ENCODE measurements at regions not wholly inside any gene's neighbourhood (a gene's known extent, or its start where the extent isn't known, plus 50 kb on each side); places are given as distances from the start of the nearest gene placed in this dataset.

DNA sequence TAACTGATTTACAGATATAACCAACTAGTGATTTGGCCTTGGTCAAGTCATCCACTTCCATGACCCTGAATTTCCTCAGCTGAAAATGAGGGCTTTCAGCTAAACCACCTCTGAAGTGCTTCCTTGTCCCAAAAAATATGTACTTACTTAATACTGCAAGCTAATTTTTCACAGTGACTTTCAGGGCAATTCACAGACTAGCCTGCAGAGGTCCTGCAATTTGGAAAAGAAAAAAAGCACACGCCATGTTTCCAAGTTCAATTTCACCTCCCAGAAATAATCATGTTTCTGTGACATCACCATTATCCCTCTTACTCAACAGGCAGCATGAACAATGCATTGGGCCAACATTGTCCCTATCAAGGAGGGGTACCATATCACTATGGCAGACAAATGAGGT lies 218.2 kb downstream of the SHOX2 start:
- Histone ChIP-seq H2BK12ac (ENCODE audit: low read depth, low read length) (no peak overlapping the region), H3K4me2 (ENCODE audit: insufficient read depth in 1 of 2, low read depth in 2 of 2, low read length in 2 of 2) (no peak overlapping the region), H3K9me3 (ENCODE audit: insufficient read depth in 2 of 2, low read depth in 1 of 2, low read length in 1 of 2) (no peaks in the 10 kb centered on the region), H3K27me3 (replicated peaks in 1 of 4; ENCODE audit: control insufficient read depth in 3 of 4, extremely low read depth in 1 of 4, insufficient read depth in 3 of 4, low read length in 3 of 4) (no peaks in the 10 kb centered on the region), H4K91ac (replicated peaks; ENCODE audit: insufficient read length, low read length) (no peak overlapping the region), H2BK5ac (ENCODE audit: low read depth, low read length) (no peak overlapping the region), H3K79me1 (ENCODE audit: low read depth, low read length) (no peaks in the 10 kb centered on the region), H4K5ac (ENCODE audit: insufficient read length, low read depth, low read length) (no peak overlapping the region), H3K4me3 (ENCODE audit: extremely low read depth in 1 of 4, insufficient read depth in 2 of 4, low read depth in 3 of 4, low read length in 4 of 4) (no peak overlapping the region), H3K14ac (ENCODE audit: insufficient read length) (no peak overlapping the region), H2BK120ac (replicated peaks; ENCODE audit: low read depth, low read length) (no peak overlapping the region), H3K9ac (replicated peaks in 1 of 4; ENCODE audit: extremely low read depth in 1 of 4, low read depth in 3 of 4, low read length in 3 of 4) (no peak overlapping the region), H3K23me2 (ENCODE audit: low read depth, low read length) (no peaks in the 10 kb centered on the region), H3K27ac (ENCODE audit: low read depth, low read length) (no peak overlapping the region), H2AFZ (ENCODE audit: low read length) (no peak overlapping the region), H3K23ac (ENCODE audit: insufficient read length) (no peak overlapping the region), H2BK20ac (ENCODE audit: low read length) (no peak overlapping the region), H3K56ac (replicated peaks; ENCODE audit: insufficient read length, low read depth, low read length) (no peak overlapping the region), H3K18ac (ENCODE audit: extremely low read depth, low read length) (no peak overlapping the region), H3K4me1 (replicated peaks in 1 of 4; ENCODE audit: control insufficient read depth in 3 of 4, insufficient read depth in 4 of 4, low read length in 3 of 4) (no peaks in the 10 kb centered on the region), H3K36me3 (ENCODE audit: control insufficient read depth in 2 of 4, insufficient read depth in 4 of 4, low read length in 3 of 4) (no peaks in the 10 kb centered on the region), H2BK15ac (ENCODE audit: low read length) (no peak overlapping the region), H3K4ac (replicated peaks; ENCODE audit: insufficient read length, low read depth, low read length) (no peak overlapping the region), H2AK5ac (ENCODE audit: low read depth, low read length) (no peak overlapping the region), H4K20me1 (replicated peaks in 1 of 2; ENCODE audit: control insufficient read depth in 1 of 2, insufficient read depth in 2 of 2, low read length in 2 of 2) (no peaks in the 10 kb centered on the region), H3K79me2 (ENCODE audit: control insufficient read depth in 1 of 2, insufficient read depth in 2 of 2, low read length in 2 of 2) (no peaks in the 10 kb centered on the region), H4K8ac (ENCODE audit: extremely low read depth, insufficient read depth, low read length) (no peak overlapping the region)
- ChIA-PET CTCF (ENCODE audit: partially characterized antibody) (interaction anchor here (0.7 to 1.0 kb wide), 4 partner anchors 23 to 195 kb away, joined by 3 to 5 read pairs (median 4); no protein-coding TSS in a partner anchor), POLR2A (ENCODE audit: partially characterized antibody) (no interaction called here)
- DNase-seq (ENCODE audit: low read depth in 1 of 2, low spot score in 2 of 2): no peak
- no peak for FAIRE-seq
- TF ChIP-seq CTCF (IDR thresholded peaks at IDR 0.05; ENCODE audit: control extremely low read depth in 1 of 3, insufficient read depth in 1 of 3, low read depth in 1 of 3, low read length in 3 of 3) (peak in 1 of 3 experiments; percentile 26; a peak in 1 of 4 replicates), POU5F1 (IDR thresholded peaks at IDR 0.05; ENCODE audit: low read depth, low read length) (no peak), SP1 (IDR thresholded peaks at IDR 0.05; ENCODE audit: low read depth, low read length) (no peak)
- 100% methylated on average over 1 of the region's 1 CpG; no CpG with 5 or more reads in 1 of the 2 experiments for WGBS, 2 experiments (ENCODE audit: extremely low coverage in 1 of 2, insufficient coverage in 1 of 2, insufficient read length in 1 of 2, insufficient replicate concordance in 2 of 2, low coverage in 1 of 2, low lambda C conversion rate in 2 of 2, missing lambda C conversion rate in 1 of 2)
